ENCODE measurements at regions not wholly inside any gene's neighbourhood (a gene's known extent, or its start where the extent isn't known, plus 50 kb on each side); places are given as distances from the start of the nearest gene placed in this dataset.

DNA sequence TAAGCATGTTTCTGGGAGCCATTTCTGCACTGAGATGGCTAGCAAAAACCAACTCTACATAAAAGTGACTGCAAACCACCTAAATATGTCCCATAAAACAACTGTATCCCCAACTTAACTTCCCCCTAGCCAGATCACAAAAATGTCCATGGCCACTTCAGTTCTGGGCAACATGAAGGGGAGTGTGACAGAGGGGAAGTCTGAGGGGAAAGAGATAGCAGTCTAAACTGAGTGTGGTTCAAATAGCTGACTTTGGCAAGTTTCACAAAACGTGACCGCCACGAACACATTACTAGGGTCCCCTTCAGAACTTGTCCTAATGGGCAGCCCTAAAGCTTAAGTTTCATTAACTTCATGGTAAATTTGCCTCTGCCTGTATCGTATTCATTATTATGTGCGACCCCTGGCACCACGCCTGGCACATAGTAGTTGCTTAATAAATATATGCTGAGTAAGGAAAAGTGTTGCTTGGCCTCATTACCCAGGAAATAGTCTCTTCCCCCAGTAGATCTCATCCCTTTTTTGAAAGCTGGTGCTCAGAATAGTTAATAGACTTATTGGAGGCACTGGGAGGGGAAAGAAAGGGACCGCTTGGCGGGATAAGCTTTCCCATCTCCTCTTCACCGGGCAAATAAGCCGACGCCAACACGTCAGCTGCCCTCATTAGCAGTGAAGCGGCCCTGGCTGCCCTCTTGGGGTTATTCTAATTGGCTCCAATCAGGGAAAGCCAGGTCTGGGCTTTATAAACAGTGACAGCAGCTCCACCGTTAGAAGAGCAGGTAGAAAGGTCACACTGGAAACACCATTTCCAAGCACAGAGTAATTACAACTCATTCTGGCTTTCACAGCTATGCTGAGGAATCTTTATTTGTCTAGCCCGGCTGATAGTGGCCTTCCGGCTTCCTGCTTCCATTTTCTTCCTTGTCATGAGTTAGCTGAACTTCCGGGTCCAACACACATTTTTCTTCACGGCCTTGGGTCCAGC is 122.1 kb downstream of the LRIG2 start:
- WGBS (ENCODE audit: missing lambda C conversion rate) = 87% methylated on average over 18 of the region's 18 CpGs
- POLR2A ChIA-PET = no interaction called here
- Histone ChIP-seq H3K9me3 (no peaks in the 10 kb centered on the region), H3K4me3 (no peak overlapping the region), H3K27ac (no peak overlapping the region), H3K4me2 (no peak overlapping the region), H3K4me1 (peaks cover 9% of the 10 kb centered on the region; the same call in 1 of the 3 replicates)
- CTCF ChIA-PET = interaction anchor here (1.0 kb wide), 1 partner anchor 54 kb away, joined by 3 read pairs; no protein-coding TSS in a partner anchor
- DNase-seq (ENCODE audit: low read depth in 1 of 2, low spot score in 1 of 2) (no peak), ATAC-seq (no peak), FAIRE-seq (no peak)
- TF ChIP-seq MAX (IDR thresholded peaks at IDR 0.05) = no peak
- no peak for TF ChIP-seq FOSL2 (IDR thresholded peaks at IDR 0.05)
- no peak for TF ChIP-seq FOSL2 (CRISPR knock-in tag; IDR thresholded peaks at IDR 0.05)
- no peak for TF ChIP-seq RAD21 (conservative IDR thresholded peaks at IDR 0.05 in 1 of 2, IDR thresholded peaks at IDR 0.05 in 1 of 2)
- TF ChIP-seq PBX3 (IDR thresholded peaks at IDR 0.05) = no peak
- TF ChIP-seq MAFK (IDR thresholded peaks at IDR 0.05; ENCODE audit: partially characterized antibody) = peak; percentile 59
- no peak for TF ChIP-seq TFCP2L1 (CRISPR knock-in tag; IDR thresholded peaks at IDR 0.05)
- no peak for TF ChIP-seq GATA3 (IDR thresholded peaks at IDR 0.05; ENCODE audit: borderline replicate concordance)

GRCh38 chr1:113197719-113198330 is 124.8 kb downstream of the LRIG2 start:
- ChIA-PET CTCF (no interaction called here), POLR2A (no interaction called here)
- FAIRE-seq (no peak), DNase-seq (ENCODE audit: low read depth in 1 of 2, low spot score in 1 of 2) (no peak), ATAC-seq (no peak)
- Histone ChIP-seq H3K4me2 (no peak overlapping the region), H3K9me3 (no peaks in the 10 kb centered on the region), H3K27ac (no peak overlapping the region), H3K4me3 (no peak overlapping the region), H3K4me1 (no peaks in the 10 kb centered on the region)
- 75% methylated on average over 13 of the region's 13 CpGs for WGBS (ENCODE audit: missing lambda C conversion rate)
- TF ChIP-seq HDAC2 (IDR thresholded peaks at IDR 0.05) (no peak), NR3C1 (IDR thresholded peaks at IDR 0.05) (no peak), FOSL2 (IDR thresholded peaks at IDR 0.05) (no peak), FOSL2 (CRISPR knock-in tag; IDR thresholded peaks at IDR 0.05) (no peak), RAD21 (conservative IDR thresholded peaks at IDR 0.05 in 1 of 2, IDR thresholded peaks at IDR 0.05 in 1 of 2) (no peak), HOXB5 (CRISPR knock-in tag; IDR thresholded peaks at IDR 0.05) (no peak), ZC3H11A (IDR thresholded peaks at IDR 0.05) (no peak), EHF (CRISPR knock-in tag; IDR thresholded peaks at IDR 0.05) (no peak), MAX (IDR thresholded peaks at IDR 0.05) (no peak), GATA3 (IDR thresholded peaks at IDR 0.05; ENCODE audit: borderline replicate concordance) (no peak), MAFK (IDR thresholded peaks at IDR 0.05; ENCODE audit: partially characterized antibody) (no peak)

GRCh38 chr1:113198806-113199205 is 125.8 kb downstream of the LRIG2 start:
- no peak overlapping the region for H3K4me3 ChIP-seq
- no peaks in the 10 kb centered on the region for H3K4me1 ChIP-seq
- H3K9me3 ChIP-seq = no peaks in the 10 kb centered on the region
- H3K4me2 ChIP-seq = no peak overlapping the region
- no peak for DNase-seq (ENCODE audit: low read depth in 1 of 2, low spot score in 1 of 2)
- ChIA-PET POLR2A (no interaction called here), CTCF (no interaction called here)
- TF ChIP-seq REST (IDR thresholded peaks at IDR 0.05) = no peak
- TF ChIP-seq NFE2L2 (conservative IDR thresholded peaks at IDR 0.05; ENCODE audit: low read length) = no peak
- TF ChIP-seq HEYL (CRISPR knock-in tag; IDR thresholded peaks at IDR 0.05) = no peak
- TF ChIP-seq, protein P1, sequence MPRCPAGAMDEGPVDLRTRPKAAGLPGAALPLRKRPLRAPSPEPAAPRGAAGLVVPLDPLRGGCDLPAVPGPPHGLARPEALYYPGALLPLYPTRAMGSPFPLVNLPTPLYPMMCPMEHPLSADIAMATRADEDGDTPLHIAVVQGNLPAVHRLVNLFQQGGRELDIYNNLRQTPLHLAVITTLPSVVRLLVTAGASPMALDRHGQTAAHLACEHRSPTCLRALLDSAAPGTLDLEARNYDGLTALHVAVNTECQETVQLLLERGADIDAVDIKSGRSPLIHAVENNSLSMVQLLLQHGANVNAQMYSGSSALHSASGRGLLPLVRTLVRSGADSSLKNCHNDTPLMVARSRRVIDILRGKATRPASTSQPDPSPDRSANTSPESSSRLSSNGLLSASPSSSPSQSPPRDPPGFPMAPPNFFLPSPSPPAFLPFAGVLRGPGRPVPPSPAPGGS (IDR thresholded peaks at IDR 0.05) = no peak
- no peak for FAIRE-seq
- H3K27ac ChIP-seq = no peak overlapping the region
- no peak for ATAC-seq
- WGBS (ENCODE audit: missing lambda C conversion rate) = 87% methylated on average over 19 of the region's 24 CpGs
